Natural killer cell (primary cell): ENCODE measurements at regions not wholly inside any gene's neighbourhood (a gene's known extent, or its start where the extent isn't known, plus 50 kb on each side); places are given as distances from the start of the nearest gene placed in this dataset.

Source experiments
- ATAC-seq, 3 donors: fragments of 150-1000 bp in 2 of 3; fragments of 200-7000 bp in 1 of 3; cut with Tn5 transposase; 1 replicate in 1 of 3; 2 replicates in 2 of 3; pipeline ENCODE4 v1.10.0; 2021; ENCODE audit warnings: mild to moderate bottlenecking in 2 of 3, moderate library complexity in 2 of 3
- DNase-seq, 2 donors: peaks; one replicate each; pipeline versions ENCODE4 v3.0.0 to v3.0.0-alpha.2; 2013 to 2021; ENCODE audit warnings: mixed read lengths in 1 of 2
- H3K27ac ChIP-seq: one replicate; pipeline ENCODE4 v1.5.1; 2013; ENCODE audit warnings: mild to moderate bottlenecking, low read length
- H3K27me3 ChIP-seq: one replicate; pipeline ENCODE4 v1.6.1; 2013; ENCODE audit warnings: low read length; ENCODE audit not compliant: control insufficient read depth, insufficient read depth
- H3K36me3 ChIP-seq: one replicate; pipeline ENCODE4 v1.6.1; 2013; ENCODE audit warnings: low read length; ENCODE audit not compliant: control insufficient read depth, insufficient read depth
- H3K4me1 ChIP-seq: one replicate; pipeline ENCODE4 v1.6.1; 2013; ENCODE audit warnings: low read length; ENCODE audit not compliant: control insufficient read depth, insufficient read depth
- H3K4me3 ChIP-seq: one replicate; pipeline ENCODE4 v1.5.1; 2013; ENCODE audit warnings: low read length
- H3K9me3 ChIP-seq: one replicate; pipeline ENCODE4 v1.6.1; 2013; ENCODE audit warnings: low read length; ENCODE audit not compliant: control insufficient read depth, insufficient read depth
- H3K27ac Mint-ChIP-seq, 2 donors: one replicate each; pipeline ENCODE4 v1.8.0; 2022; ENCODE audit warnings: mild to moderate bottlenecking in 2 of 2, mixed read lengths in 2 of 2, moderate library complexity in 1 of 2
- H3K27me3 Mint-ChIP-seq, 2 donors: one replicate each; pipeline ENCODE4 v1.8.0; 2022; ENCODE audit warnings: low read depth in 2 of 2, mixed read lengths in 2 of 2
- H3K36me3 Mint-ChIP-seq: one replicate; pipeline ENCODE4 v1.8.0; 2022; ENCODE audit warnings: mixed read lengths
- H3K4me1 Mint-ChIP-seq, 2 donors: one replicate each; pipeline ENCODE4 v1.8.0; 2022; ENCODE audit warnings: mixed read lengths in 2 of 2
- H3K4me3 Mint-ChIP-seq: one replicate; pipeline ENCODE4 v1.8.0; 2022; ENCODE audit warnings: mild to moderate bottlenecking, moderate library complexity, mixed read lengths
- H3K9me3 Mint-ChIP-seq, 2 donors: one replicate each; pipeline ENCODE4 v1.8.0; 2022; ENCODE audit warnings: mixed read lengths in 2 of 2
- WGBS: methylation state at CpG from one replicate; pipeline ENCODE4 v1.1.7; 2013; ENCODE audit warnings: missing lambda C conversion rate; ENCODE audit not compliant: insufficient coverage; 5-methylcytosine and 5-hydroxymethylcytosine counted together
- intact Hi-C: fragments of 100-400 bp; cut with micrococcal nuclease; formaldehyde crosslinking; loops from one replicate; pipeline ENCODE4 v1.14.2; 2022
- TF ChIP-seq, protein P1 (sequence below): fragments of 200-600 bp; IDR thresholded peaks from one replicate; pipeline ENCODE4 v1.8.0; 2022; ENCODE audit warnings: antibody characterized with exemption

DNA sequence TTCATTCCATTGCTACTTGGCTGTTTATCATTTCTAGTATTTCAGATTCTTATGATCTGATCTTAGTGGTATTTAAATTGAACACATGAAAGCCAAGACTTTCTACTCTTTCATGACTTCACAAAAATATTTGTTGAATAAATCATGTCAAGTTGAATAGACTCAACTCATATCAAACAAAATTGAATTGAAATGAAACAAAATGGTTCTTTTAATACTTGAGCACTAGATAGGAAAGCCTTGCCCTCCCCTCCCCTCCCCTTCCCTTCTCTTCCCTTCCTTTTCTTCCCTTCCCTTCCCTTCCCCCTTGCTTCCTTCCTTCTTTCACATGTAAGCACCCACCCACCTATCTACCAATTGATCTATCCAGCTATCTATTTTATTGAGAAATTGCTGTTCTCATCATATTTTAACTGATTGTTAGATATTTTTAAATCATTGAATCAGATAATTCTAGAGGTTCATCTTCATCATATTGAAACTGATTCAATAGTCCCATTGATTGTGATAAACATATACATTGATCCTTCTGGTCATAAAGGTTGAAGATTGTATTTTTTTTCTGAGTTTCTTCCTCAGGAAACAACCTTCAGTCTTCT, 2015.9 kb downstream of the LRRC4C start:
- Histone ChIP-seq H3K36me3 (no peaks in the 10 kb centered on the region), H3K4me1 (no peaks in the 10 kb centered on the region), H3K27ac (no peak overlapping the region), H3K9me3 (no peaks in the 10 kb centered on the region), H3K27me3 (no peaks in the 10 kb centered on the region), H3K4me3 (no peak overlapping the region)
- no peak for ATAC-seq
- no peak overlapping the region for H3K27ac Mint-ChIP-seq
- no peaks in the 10 kb centered on the region for H3K4me1 Mint-ChIP-seq
- no peaks in the 10 kb centered on the region for H3K27me3 Mint-ChIP-seq
- intact Hi-C loops, result no loop called here
- H3K36me3 Mint-ChIP-seq, result no peaks in the 10 kb centered on the region
- H3K9me3 Mint-ChIP-seq, result peaks cover 9 to 13% of the 10 kb centered on the region in 2 donors
- no peak overlapping the region for H3K4me3 Mint-ChIP-seq
- DNase-seq, result no peak
- TF ChIP-seq, protein P1, sequence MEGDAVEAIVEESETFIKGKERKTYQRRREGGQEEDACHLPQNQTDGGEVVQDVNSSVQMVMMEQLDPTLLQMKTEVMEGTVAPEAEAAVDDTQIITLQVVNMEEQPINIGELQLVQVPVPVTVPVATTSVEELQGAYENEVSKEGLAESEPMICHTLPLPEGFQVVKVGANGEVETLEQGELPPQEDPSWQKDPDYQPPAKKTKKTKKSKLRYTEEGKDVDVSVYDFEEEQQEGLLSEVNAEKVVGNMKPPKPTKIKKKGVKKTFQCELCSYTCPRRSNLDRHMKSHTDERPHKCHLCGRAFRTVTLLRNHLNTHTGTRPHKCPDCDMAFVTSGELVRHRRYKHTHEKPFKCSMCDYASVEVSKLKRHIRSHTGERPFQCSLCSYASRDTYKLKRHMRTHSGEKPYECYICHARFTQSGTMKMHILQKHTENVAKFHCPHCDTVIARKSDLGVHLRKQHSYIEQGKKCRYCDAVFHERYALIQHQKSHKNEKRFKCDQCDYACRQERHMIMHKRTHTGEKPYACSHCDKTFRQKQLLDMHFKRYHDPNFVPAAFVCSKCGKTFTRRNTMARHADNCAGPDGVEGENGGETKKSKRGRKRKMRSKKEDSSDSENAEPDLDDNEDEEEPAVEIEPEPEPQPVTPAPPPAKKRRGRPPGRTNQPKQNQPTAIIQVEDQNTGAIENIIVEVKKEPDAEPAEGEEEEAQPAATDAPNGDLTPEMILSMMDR, result no peak

- ATAC-seq, result no peak
- intact Hi-C loops, result no loop called here
Measured at GRCh38 chr11:39442177-39442576, 2017.3 kb downstream of the LRRC4C start.

DNA sequence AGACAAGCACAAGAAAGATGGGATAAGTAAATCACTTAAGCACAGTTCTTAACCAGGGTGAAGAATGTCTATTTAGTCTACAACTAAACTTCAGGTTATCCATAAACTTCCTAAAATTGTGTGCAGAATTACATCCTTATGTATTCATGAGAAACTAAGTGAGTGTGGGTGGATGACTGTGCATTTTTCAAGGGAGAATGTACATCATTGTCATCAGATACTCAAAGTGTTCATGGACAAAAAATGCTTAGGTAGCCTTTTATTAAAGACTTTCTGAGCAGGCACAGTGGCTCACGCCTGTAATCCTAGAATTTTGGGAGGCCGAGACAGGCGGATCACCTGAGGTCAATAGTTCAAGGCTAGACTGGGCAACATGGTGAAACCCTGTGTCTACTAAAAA, 2023.8 kb downstream of the LRRC4C start:
- Histone ChIP-seq H3K9me3 (peaks cover 4% of the 10 kb centered on the region), H3K4me3 (no peak overlapping the region), H3K27ac (no peak overlapping the region), H3K27me3 (no peaks in the 10 kb centered on the region), H3K4me1 (no peaks in the 10 kb centered on the region), H3K36me3 (no peaks in the 10 kb centered on the region)
- no peak for DNase-seq
- intact Hi-C loops, result no loop called here
- WGBS, result 94% methylated on average over 3 of the region's 3 CpGs
- ATAC-seq, result no peak
- Mint-ChIP-seq H3K9me3 (peaks cover 14 to 16% of the 10 kb centered on the region in 2 donors), H3K4me3 (no peak overlapping the region), H3K36me3 (no peaks in the 10 kb centered on the region), H3K27me3 (no peaks in the 10 kb centered on the region), H3K27ac (no peak overlapping the region), H3K4me1 (no peaks in the 10 kb centered on the region)
- TF ChIP-seq, protein P1, result no peak

More at GRCh38 chr11:39442177-39442576, 2017.3 kb downstream of the LRRC4C start:
- WGBS, result 89% methylated on average over 20 of the region's 20 CpGs
- no peaks in the 10 kb centered on the region for H3K9me3 ChIP-seq
- Mint-ChIP-seq H3K36me3 (no peaks in the 10 kb centered on the region), H3K27ac (no peak overlapping the region), H3K4me3 (no peak overlapping the region), H3K9me3 (peaks cover 14 to 17% of the 10 kb centered on the region in 2 donors), H3K4me1 (no peaks in the 10 kb centered on the region), H3K27me3 (no peaks in the 10 kb centered on the region)
- no peak for DNase-seq
- no peaks in the 10 kb centered on the region for H3K4me1 ChIP-seq
- H3K27me3 ChIP-seq, result no peaks in the 10 kb centered on the region
- no peak overlapping the region for H3K27ac ChIP-seq
- H3K36me3 ChIP-seq, result no peaks in the 10 kb centered on the region
- H3K4me3 ChIP-seq, result no peak overlapping the region
- TF ChIP-seq, protein P1, result no peak

DNA sequence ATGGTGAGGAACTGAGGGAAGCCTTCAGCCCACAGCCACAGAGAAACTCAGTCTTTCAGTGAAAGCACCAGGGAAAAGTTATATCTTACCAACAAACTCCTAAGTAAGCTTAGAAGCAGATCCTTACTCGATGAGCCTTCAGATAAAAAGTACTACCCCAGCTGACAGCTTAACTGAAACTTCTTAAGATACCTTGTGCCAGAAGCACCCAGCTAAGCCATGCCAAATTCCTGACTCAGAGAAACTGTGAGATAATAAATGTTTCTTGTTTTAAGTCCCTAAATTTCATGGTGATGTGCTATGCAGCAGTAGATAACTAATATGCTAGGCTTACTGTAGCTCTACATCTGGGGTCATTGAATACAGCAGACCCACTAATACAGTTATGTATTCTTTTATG, 2025.0 kb downstream of the LRRC4C start:
- Histone ChIP-seq H3K27ac (no peak overlapping the region), H3K27me3 (no peaks in the 10 kb centered on the region), H3K36me3 (no peaks in the 10 kb centered on the region), H3K4me3 (no peak overlapping the region), H3K4me1 (no peaks in the 10 kb centered on the region), H3K9me3 (peaks cover 4% of the 10 kb centered on the region)
- ATAC-seq, result no peak
- H3K4me3 Mint-ChIP-seq, result no peak overlapping the region
- WGBS, result 76% methylated on average over 1 of the region's 1 CpG
- no peak for DNase-seq
- TF ChIP-seq, protein P1, result no peak
- H3K36me3 Mint-ChIP-seq, result no peaks in the 10 kb centered on the region
- intact Hi-C loops, result no loop called here
- H3K4me1 Mint-ChIP-seq, result no peaks in the 10 kb centered on the region
- H3K27ac Mint-ChIP-seq, result no peak overlapping the region
- H3K27me3 Mint-ChIP-seq, result no peaks in the 10 kb centered on the region
- peaks cover 11 to 16% of the 10 kb centered on the region in 2 donors for H3K9me3 Mint-ChIP-seq
